ENCODE measurements at regions not wholly inside any gene's neighbourhood (a gene's known extent, or its start where the extent isn't known, plus 50 kb on each side); places are given as distances from the start of the nearest gene placed in this dataset.
"Not testable (repeated sequence)": the region's sequence is repeated elsewhere in the genome, so short reads cannot be mapped to it uniquely, and the experiment has no call there.

DNA sequence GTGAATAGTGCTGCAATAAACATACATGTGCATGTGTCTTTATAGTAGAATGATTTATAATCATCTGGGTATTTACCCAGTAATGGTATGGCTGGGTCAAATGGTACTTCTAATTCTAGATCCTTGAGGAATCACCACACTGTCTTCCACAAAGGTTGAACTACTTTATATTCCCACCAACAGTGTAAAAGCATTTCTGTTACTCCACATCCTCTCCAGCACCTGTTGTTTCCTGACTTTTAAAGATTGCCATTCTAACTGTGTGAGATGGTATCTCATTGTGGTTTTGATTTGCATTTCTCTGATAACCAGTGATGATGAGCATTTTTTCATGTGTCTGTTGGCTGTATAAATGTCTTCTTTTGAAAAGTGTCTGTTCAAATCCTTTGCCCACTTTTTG, 215.5 kb downstream of the LRIG3 start:
- TF ChIP-seq, protein P1, sequence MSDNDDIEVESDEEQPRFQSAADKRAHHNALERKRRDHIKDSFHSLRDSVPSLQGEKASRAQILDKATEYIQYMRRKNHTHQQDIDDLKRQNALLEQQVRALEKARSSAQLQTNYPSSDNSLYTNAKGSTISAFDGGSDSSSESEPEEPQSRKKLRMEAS (IDR thresholded peaks at IDR 0.05), result not testable (repeated sequence)
- TF ChIP-seq, protein P2, sequence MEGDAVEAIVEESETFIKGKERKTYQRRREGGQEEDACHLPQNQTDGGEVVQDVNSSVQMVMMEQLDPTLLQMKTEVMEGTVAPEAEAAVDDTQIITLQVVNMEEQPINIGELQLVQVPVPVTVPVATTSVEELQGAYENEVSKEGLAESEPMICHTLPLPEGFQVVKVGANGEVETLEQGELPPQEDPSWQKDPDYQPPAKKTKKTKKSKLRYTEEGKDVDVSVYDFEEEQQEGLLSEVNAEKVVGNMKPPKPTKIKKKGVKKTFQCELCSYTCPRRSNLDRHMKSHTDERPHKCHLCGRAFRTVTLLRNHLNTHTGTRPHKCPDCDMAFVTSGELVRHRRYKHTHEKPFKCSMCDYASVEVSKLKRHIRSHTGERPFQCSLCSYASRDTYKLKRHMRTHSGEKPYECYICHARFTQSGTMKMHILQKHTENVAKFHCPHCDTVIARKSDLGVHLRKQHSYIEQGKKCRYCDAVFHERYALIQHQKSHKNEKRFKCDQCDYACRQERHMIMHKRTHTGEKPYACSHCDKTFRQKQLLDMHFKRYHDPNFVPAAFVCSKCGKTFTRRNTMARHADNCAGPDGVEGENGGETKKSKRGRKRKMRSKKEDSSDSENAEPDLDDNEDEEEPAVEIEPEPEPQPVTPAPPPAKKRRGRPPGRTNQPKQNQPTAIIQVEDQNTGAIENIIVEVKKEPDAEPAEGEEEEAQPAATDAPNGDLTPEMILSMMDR (IDR thresholded peaks at IDR 0.05; ENCODE audit: low read depth, low read length, missing input control), result not testable (repeated sequence)
- TF ChIP-seq FOXA1 (IDR thresholded peaks at IDR 0.05); GABPA (IDR thresholded peaks at IDR 0.05 in 1 of 2, conservative IDR thresholded peaks at IDR 0.05 in 1 of 2); TAF1 (conservative IDR thresholded peaks at IDR 0.05); SP1 (IDR thresholded peaks at IDR 0.05): not testable (repeated sequence)

Data from liver (tissue), 3 donors.